ENCODE measurements at regions not wholly inside any gene's neighbourhood (a gene's known extent, or its start where the extent isn't known, plus 50 kb on each side); places are given as distances from the start of the nearest gene placed in this dataset.

DNA sequence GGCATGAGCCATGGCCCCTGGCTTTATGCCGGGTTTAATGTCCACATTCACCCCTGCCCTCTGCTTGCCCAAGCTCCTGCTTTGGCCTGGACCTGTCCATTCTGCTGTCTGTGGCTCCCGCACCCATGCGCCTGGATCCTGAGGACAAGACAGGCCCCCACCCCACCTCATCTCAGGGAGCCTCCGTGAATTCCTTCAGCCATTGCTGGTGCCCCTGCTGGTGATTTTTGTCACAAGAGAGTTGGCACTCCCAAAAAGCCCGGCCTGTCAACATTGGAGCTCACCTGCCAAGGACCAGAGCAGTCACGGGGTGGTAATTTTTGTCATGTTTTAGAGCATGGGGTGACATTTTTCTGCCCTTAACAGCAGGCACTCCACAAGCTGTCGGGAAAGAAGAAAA lies 127.5 kb upstream of the PLXNA4 start:
- TF ChIP-seq, protein P1, sequence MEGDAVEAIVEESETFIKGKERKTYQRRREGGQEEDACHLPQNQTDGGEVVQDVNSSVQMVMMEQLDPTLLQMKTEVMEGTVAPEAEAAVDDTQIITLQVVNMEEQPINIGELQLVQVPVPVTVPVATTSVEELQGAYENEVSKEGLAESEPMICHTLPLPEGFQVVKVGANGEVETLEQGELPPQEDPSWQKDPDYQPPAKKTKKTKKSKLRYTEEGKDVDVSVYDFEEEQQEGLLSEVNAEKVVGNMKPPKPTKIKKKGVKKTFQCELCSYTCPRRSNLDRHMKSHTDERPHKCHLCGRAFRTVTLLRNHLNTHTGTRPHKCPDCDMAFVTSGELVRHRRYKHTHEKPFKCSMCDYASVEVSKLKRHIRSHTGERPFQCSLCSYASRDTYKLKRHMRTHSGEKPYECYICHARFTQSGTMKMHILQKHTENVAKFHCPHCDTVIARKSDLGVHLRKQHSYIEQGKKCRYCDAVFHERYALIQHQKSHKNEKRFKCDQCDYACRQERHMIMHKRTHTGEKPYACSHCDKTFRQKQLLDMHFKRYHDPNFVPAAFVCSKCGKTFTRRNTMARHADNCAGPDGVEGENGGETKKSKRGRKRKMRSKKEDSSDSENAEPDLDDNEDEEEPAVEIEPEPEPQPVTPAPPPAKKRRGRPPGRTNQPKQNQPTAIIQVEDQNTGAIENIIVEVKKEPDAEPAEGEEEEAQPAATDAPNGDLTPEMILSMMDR (IDR thresholded peaks at IDR 0.05), result no peak
- TF ChIP-seq POLR2A (IDR thresholded peaks at IDR 0.05), result no peak

All from heart left ventricle (tissue), 13 donors.